GM12872 (cell line): ENCODE measurements at regions not wholly inside any gene's neighbourhood (a gene's known extent, or its start where the extent isn't known, plus 50 kb on each side); places are given as distances from the start of the nearest gene placed in this dataset.

Experiments
- CTCF ChIP-seq: IDR thresholded peaks from 3 replicates; pipeline ENCODE4 v1.5.1; 2011; ENCODE audit warnings: low read depth, mild to moderate bottlenecking, low read length, moderate library complexity; ENCODE audit not compliant: insufficient read depth

GRCh38 chr4:3871881-3872833 lies 106.0 kb downstream of the ADRA2C start:
- TF ChIP-seq CTCF, result no peak

- TF ChIP-seq CTCF, result no peak
Measured at GRCh38 chr4:3872834-3873313, 106.7 kb downstream of the ADRA2C start.

GRCh38 chr4:3873408-3874027 lies 107.3 kb downstream of the ADRA2C start:
- no peak for TF ChIP-seq CTCF

GRCh38 chr4:3874028-3874415 lies 107.8 kb downstream of the ADRA2C start:
- no peak for TF ChIP-seq CTCF

- TF ChIP-seq CTCF, result no peak
Measured at GRCh38 chr4:3874525-3875110, 108.4 kb downstream of the ADRA2C start.

- no peak for TF ChIP-seq CTCF
Measured at GRCh38 chr4:3875466-3875865, 109.3 kb downstream of the ADRA2C start.

- TF ChIP-seq CTCF, result no peak
Measured at GRCh38 chr4:3877236-3877635, 111.1 kb downstream of the ADRA2C start.
